ENCODE measurements at regions not wholly inside any gene's neighbourhood (a gene's known extent, or its start where the extent isn't known, plus 50 kb on each side); places are given as distances from the start of the nearest gene placed in this dataset.

DNA sequence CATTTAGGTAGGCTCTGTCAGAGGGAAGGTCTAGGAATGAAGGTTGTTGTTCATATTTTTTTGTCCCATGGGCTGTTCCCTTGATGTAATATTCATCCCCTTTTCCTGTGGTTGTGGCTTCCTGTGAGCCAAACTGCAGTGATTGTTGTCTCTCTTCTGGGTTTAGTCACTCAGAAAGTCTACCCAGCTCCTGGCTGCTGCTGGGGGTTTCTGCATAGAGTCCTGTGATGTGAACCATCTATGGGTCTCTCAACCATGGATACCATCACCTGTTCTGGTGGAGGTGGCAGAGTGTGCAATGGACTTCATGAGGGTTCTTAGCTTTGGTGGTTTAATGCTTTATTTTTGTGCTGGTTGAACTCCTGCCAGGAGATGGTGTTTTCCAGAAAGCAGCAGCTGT is 122.8 kb downstream of the ZC4H2 start:
- no peak overlapping the region for H3K4me3 ChIP-seq (ENCODE audit: severe bottlenecking)
- no peaks in the 10 kb centered on the region for H3K9me3 ChIP-seq (ENCODE audit: severe bottlenecking)
- no peaks in the 10 kb centered on the region for H3K27me3 ChIP-seq (ENCODE audit: insufficient read depth, poor library complexity, severe bottlenecking)
- no peaks in the 10 kb centered on the region for H3K4me1 ChIP-seq (ENCODE audit: insufficient read depth, poor library complexity, severe bottlenecking)
- no peak for ATAC-seq (ENCODE audit: low read depth)
- no peak overlapping the region for H3K27ac ChIP-seq (ENCODE audit: poor library complexity, severe bottlenecking)
- DNase-seq (ENCODE audit: low spot score): no peak
- TF ChIP-seq CTCF (IDR thresholded peaks at IDR 0.05; ENCODE audit: poor library complexity, severe bottlenecking): no peak
- no peaks in the 10 kb centered on the region for H3K36me3 ChIP-seq (ENCODE audit: low read depth)

- Histone ChIP-seq H3K27me3 (ENCODE audit: insufficient read depth, poor library complexity, severe bottlenecking) (no peaks in the 10 kb centered on the region), H3K4me3 (ENCODE audit: severe bottlenecking) (no peak overlapping the region), H3K9me3 (ENCODE audit: severe bottlenecking) (no peaks in the 10 kb centered on the region), H3K4me1 (ENCODE audit: insufficient read depth, poor library complexity, severe bottlenecking) (no peaks in the 10 kb centered on the region), H3K36me3 (ENCODE audit: low read depth) (no peaks in the 10 kb centered on the region), H3K27ac (ENCODE audit: poor library complexity, severe bottlenecking) (no peak overlapping the region)
- DNase-seq (ENCODE audit: low spot score): no peak
- ATAC-seq (ENCODE audit: low read depth): no peak
- TF ChIP-seq CTCF (IDR thresholded peaks at IDR 0.05; ENCODE audit: poor library complexity, severe bottlenecking): no peak
Observed at GRCh38 chrX:64850371-64851082, 125.7 kb downstream of the ZC4H2 start.

DNA sequence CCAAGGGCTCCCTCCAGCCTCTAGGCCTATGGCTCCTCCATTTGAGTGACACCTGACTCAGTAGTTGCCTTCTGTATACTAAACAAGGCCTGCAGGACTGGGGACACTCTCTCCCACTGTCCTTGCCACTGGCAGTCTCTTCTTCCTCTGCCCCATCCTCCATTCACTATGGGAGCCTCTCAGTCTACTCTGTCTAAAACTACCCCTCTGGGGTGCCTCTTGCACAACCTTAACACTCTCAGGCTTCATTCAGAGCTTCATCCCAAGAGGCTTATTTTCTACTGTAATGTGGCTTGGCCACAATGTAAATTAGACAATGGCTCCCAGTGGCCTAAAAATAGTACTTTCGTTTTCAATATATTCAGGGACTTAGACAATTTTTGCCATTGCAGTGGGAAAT is 133.0 kb downstream of the ZC4H2 start:
- no peaks in the 10 kb centered on the region for H3K27me3 ChIP-seq (ENCODE audit: insufficient read depth, poor library complexity, severe bottlenecking)
- ATAC-seq (ENCODE audit: low read depth) (no peak), DNase-seq (ENCODE audit: low spot score) (no peak)
- H3K36me3 ChIP-seq (ENCODE audit: low read depth): no peaks in the 10 kb centered on the region
- H3K4me3 ChIP-seq (ENCODE audit: severe bottlenecking): no peak overlapping the region
- no peak overlapping the region for H3K27ac ChIP-seq (ENCODE audit: poor library complexity, severe bottlenecking)
- H3K4me1 ChIP-seq (ENCODE audit: insufficient read depth, poor library complexity, severe bottlenecking): no peaks in the 10 kb centered on the region
- no peak for TF ChIP-seq CTCF (IDR thresholded peaks at IDR 0.05; ENCODE audit: poor library complexity, severe bottlenecking)
- no peaks in the 10 kb centered on the region for H3K9me3 ChIP-seq (ENCODE audit: severe bottlenecking)

GRCh38 chrX:64842492-64842891 is 133.8 kb downstream of the ZC4H2 start:
- no peak for ATAC-seq (ENCODE audit: low read depth)
- Histone ChIP-seq H3K4me3 (ENCODE audit: severe bottlenecking) (no peak overlapping the region), H3K36me3 (ENCODE audit: low read depth) (no peaks in the 10 kb centered on the region), H3K27me3 (ENCODE audit: insufficient read depth, poor library complexity, severe bottlenecking) (no peaks in the 10 kb centered on the region), H3K4me1 (ENCODE audit: insufficient read depth, poor library complexity, severe bottlenecking) (no peaks in the 10 kb centered on the region), H3K27ac (ENCODE audit: poor library complexity, severe bottlenecking) (no peak overlapping the region), H3K9me3 (ENCODE audit: severe bottlenecking) (no peaks in the 10 kb centered on the region)
- no peak for DNase-seq (ENCODE audit: low spot score)
- no peak for TF ChIP-seq CTCF (IDR thresholded peaks at IDR 0.05; ENCODE audit: poor library complexity, severe bottlenecking)

DNA sequence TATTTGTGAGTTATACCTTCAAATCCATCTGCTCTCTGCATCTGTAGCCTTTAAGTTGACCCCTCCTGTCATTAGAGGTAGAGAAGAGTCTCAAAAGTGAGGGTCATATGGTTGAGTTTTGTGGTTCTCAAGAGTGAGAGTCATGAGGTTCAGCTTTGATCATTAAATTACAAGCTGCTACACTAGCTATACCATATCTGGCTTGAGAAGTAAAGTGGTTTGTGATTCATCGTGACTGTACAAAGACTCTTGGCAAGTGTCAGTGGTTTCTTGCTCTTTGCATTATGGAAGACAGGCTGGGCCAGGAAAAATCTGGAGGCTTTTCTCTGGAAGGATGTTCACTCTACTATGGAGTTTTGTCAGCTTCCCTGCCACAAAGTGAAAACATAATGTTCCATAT is 170.6 kb downstream of the ZC4H2 start:
- Histone ChIP-seq H3K36me3 (ENCODE audit: low read depth) (no peaks in the 10 kb centered on the region), H3K4me1 (ENCODE audit: insufficient read depth, poor library complexity, severe bottlenecking) (no peaks in the 10 kb centered on the region), H3K27ac (ENCODE audit: poor library complexity, severe bottlenecking) (no peak overlapping the region), H3K27me3 (ENCODE audit: insufficient read depth, poor library complexity, severe bottlenecking) (no peaks in the 10 kb centered on the region), H3K9me3 (ENCODE audit: severe bottlenecking) (no peaks in the 10 kb centered on the region), H3K4me3 (ENCODE audit: severe bottlenecking) (no peak overlapping the region)
- TF ChIP-seq CTCF (IDR thresholded peaks at IDR 0.05; ENCODE audit: poor library complexity, severe bottlenecking): no peak
- ATAC-seq (ENCODE audit: low read depth): no peak
- no peak for DNase-seq (ENCODE audit: low spot score)
